Mesodermal cell (in vitro differentiated cells): ENCODE measurements at regions not wholly inside any gene's neighbourhood (a gene's known extent, or its start where the extent isn't known, plus 50 kb on each side); places are given as distances from the start of the nearest gene placed in this dataset.
"Not testable (repeated sequence)": the region's sequence is repeated elsewhere in the genome, so short reads cannot be mapped to it uniquely, and the experiment has no call there.

ENCODE experiments used
- H3K27ac ChIP-seq: 2 replicates; pipeline ENCODE4 v1.7.0; 2013; ENCODE audit warnings: mild to moderate bottlenecking, low read depth, low read length, moderate library complexity; ENCODE audit not compliant: severe bottlenecking
- H3K36me3 ChIP-seq: 2 replicates; pipeline ENCODE4 v1.7.1; 2013; ENCODE audit warnings: mild to moderate bottlenecking, low read length, moderate library complexity; ENCODE audit not compliant: control insufficient read depth, insufficient read depth
- H3K4me1 ChIP-seq: one replicate; pipeline ENCODE4 v1.7.1; 2013; ENCODE audit warnings: mild to moderate bottlenecking, low read length; ENCODE audit not compliant: insufficient read depth, control insufficient read depth, poor library complexity, severe bottlenecking
- H3K4me3 ChIP-seq: 2 replicates; pipeline ENCODE4 v1.7.0; 2013; ENCODE audit warnings: low read length, control low read depth, mild to moderate bottlenecking; ENCODE audit not compliant: insufficient read depth, poor library complexity, severe bottlenecking; ENCODE audit errors: extremely low read depth
- H3K9me3 ChIP-seq: 2 replicates; pipeline ENCODE4 v1.7.1; 2013; ENCODE audit warnings: mild to moderate bottlenecking, low read length, moderate library complexity; ENCODE audit not compliant: control insufficient read depth
- WGBS, 2 experiments: methylation state at CpG; one replicate each; pipeline ENCODE4 v1.1.5; 2013; ENCODE audit warnings: missing lambda C conversion rate in 2 of 2; ENCODE audit not compliant: insufficient coverage in 2 of 2; 5-methylcytosine and 5-hydroxymethylcytosine counted together

GRCh38 chr20:53806683-53807401 lies 213.2 kb upstream of the ZNF217 start:
- no peaks in the 10 kb centered on the region for H3K36me3 ChIP-seq
- whole genome bisulfite sequencing, 2 experiments: 84 to 95% methylated on average over 3 of the region's 6 CpGs
- no peak overlapping the region for H3K4me3 ChIP-seq
- H3K27ac ChIP-seq: no peak overlapping the region
- H3K9me3 ChIP-seq: no peaks in the 10 kb centered on the region
- H3K4me1 ChIP-seq: peaks cover under 1% of the 10 kb centered on the region

DNA sequence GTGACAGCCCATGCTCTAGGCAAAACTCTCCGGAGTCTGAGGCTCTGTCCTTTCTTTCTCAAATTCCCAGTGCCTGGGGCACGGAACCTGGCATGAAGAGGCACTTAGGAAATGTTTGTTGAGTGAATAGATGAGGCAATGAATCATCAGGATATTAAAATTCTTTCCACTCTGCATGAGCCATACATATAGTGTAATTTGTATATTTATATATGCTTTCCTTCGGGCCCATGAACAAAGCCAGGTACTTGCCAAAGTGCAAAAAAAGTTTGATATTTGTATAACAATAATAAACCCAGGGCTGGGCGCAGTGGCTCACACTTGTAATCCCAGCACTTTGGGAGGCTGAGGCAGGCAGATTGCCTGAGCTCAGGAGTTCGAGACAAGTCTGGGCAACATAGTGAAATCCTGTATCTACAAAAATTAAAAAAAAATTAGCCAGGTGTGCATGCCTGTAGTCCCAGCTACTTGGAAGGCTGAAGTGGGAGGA lies 212.3 kb upstream of the ZNF217 start:
- H3K9me3 ChIP-seq: no peaks in the 10 kb centered on the region
- H3K4me1 ChIP-seq: peaks cover 9% of the 10 kb centered on the region
- H3K27ac ChIP-seq: no peak overlapping the region
- 56 to 93% methylated on average over 1 to 2 of the region's 5 CpGs for WGBS, 2 experiments
- no peak overlapping the region for H3K4me3 ChIP-seq
- no peaks in the 10 kb centered on the region for H3K36me3 ChIP-seq

DNA sequence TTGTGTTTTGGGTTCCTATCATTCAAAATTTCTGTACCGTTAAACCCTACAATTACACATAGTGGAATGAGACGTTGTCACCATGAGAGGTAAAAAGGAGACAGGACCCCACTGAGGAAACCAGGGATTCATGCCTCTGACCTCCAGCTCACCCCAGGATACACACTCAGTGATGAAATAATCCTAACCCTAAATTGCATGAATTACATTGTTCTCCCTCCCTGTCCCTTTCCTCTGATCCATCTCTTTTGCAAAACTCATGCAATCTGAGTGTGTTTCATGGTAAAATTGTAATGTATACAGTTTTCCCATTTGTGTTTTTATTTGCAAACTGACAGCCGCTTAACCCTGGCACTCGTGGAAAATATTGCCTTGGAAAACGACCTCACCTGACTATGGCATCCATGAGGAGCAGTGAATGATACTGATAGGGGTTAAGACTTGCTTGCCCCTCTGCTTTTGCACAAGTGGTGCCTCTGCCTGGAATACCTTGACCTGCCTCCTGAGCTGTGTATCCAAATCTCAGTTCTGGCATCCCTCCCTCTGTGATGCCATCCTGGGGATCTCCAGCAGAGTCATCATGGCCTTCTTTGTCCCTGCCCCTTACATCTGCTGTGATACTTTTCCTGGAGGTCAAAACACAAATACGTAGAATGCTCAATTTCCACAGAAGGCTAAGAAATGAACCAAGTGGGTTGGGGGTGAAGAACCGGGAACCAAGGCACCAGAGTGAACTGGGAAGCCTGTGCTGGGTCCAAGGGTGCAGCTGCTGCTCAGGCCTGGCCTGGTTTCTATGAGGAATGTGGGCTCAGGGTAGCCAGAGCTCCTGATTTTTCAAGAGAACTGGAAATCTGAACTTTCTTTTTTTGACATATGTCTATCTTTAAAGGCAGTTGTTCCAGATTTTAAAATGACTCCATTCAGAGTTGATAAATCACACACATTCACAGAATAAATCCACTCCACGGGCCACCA lies 211.6 kb upstream of the ZNF217 start:
- peaks cover 13% of the 10 kb centered on the region for H3K4me1 ChIP-seq
- WGBS, 2 experiments: 88 to 95% methylated on average over 4 to 8 of the region's 8 CpGs
- H3K4me3 ChIP-seq: no peak overlapping the region
- H3K9me3 ChIP-seq: no peaks in the 10 kb centered on the region
- no peaks in the 10 kb centered on the region for H3K36me3 ChIP-seq
- no peak overlapping the region for H3K27ac ChIP-seq

- H3K27ac ChIP-seq, H3K4me3 ChIP-seq, H3K9me3 ChIP-seq, H3K36me3 ChIP-seq: not testable (repeated sequence)
- WGBS, 2 experiments: 84 to 90% methylated on average over 4 to 6 of the region's 7 CpGs
- H3K4me1 ChIP-seq: peaks cover 13% of the 10 kb centered on the region
These were observed 210.7 kb upstream of the ZNF217 start for GRCh38 chr20:53804308-53804707.

DNA sequence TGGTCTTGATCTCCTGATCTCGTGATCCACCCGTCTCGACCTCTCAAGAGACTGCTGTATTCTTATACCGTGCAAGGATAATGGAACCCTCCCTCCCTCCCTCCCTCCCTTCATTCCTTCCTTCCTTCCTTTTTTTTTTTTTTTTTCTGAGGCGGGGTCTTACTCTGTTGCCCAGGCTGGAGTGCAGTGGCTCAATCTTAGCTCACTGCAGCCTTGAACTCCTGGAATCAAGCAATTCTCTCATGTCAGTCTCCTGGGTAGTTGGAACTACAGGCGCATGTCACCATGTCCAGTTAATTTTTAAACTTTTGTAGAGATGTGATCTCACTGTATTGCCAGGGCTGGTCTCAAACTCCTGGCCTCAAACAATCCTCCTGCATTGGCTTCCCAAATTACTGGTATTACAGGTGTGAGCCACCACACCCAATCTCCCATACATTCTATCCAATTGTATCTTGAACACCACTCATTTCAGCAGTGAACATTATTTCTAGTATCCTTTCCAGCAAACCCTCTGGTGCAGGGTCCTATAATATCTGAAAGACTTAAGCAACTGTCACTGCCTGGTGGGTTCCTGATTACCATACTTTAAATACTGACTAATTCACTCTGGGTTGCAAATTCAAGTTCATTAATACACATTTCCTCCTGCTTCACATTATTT lies 210.0 kb upstream of the ZNF217 start:
- Histone ChIP-seq H3K36me3 (no peaks in the 10 kb centered on the region), H3K4me1 (peaks cover 13% of the 10 kb centered on the region), H3K9me3 (no peaks in the 10 kb centered on the region), H3K27ac (no peak overlapping the region), H3K4me3 (no peak overlapping the region)
- WGBS, 2 experiments: 92 to 97% methylated on average over 5 to 6 of the region's 6 CpGs

GRCh38 chr20:53801609-53802370 lies 208.2 kb upstream of the ZNF217 start:
- WGBS, 2 experiments: 90 to 95% methylated on average over 12 to 17 of the region's 17 CpGs
- no peak overlapping the region for H3K4me3 ChIP-seq
- no peaks in the 10 kb centered on the region for H3K36me3 ChIP-seq
- H3K9me3 ChIP-seq: no peaks in the 10 kb centered on the region
- H3K4me1 ChIP-seq: peaks cover 13% of the 10 kb centered on the region
- no peak overlapping the region for H3K27ac ChIP-seq

GRCh38 chr20:53800883-53801604 lies 207.4 kb upstream of the ZNF217 start:
- Histone ChIP-seq H3K9me3 (no peaks in the 10 kb centered on the region), H3K27ac (peak overlapping the region; percentile 36), H3K36me3 (no peaks in the 10 kb centered on the region), H3K4me3 (no peak overlapping the region), H3K4me1 (peaks cover 13% of the 10 kb centered on the region)
- 76 to 83% methylated on average over 11 of the region's 13 CpGs for WGBS, 2 experiments

DNA sequence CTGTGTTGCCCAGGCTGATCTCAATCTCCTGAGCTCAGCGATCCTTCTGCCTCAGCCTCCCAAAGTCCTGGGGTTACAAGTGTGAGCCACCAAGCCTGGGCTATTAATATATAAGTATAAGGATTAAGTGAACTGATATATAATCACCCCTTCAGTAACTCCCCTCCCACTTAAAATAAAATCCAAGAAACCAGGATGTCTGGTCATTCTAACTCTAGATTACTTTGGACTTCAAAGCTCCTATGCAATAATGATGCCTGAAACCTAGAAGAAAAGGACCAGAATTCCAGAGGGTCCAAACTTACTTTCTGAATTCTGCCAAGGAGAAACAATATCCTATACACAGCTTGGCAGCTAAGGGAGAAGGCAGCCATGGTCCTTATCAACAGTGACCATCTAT lies 206.8 kb upstream of the ZNF217 start:
- Histone ChIP-seq H3K4me1 (peaks cover 13% of the 10 kb centered on the region), H3K4me3 (no peak overlapping the region), H3K9me3 (no peaks in the 10 kb centered on the region), H3K36me3 (no peaks in the 10 kb centered on the region), H3K27ac (no peak overlapping the region)
- WGBS, 2 experiments: no CpG with 5 or more reads among the region's 1 CpG

GRCh38 chr20:53797085-53797484 lies 203.4 kb upstream of the ZNF217 start:
- H3K4me1 ChIP-seq: peaks cover 21% of the 10 kb centered on the region
- 80 to 96% methylated on average over 1 to 4 of the region's 4 CpGs for WGBS, 2 experiments
- no peaks in the 10 kb centered on the region for H3K9me3 ChIP-seq
- H3K36me3 ChIP-seq: no peaks in the 10 kb centered on the region
- no peak overlapping the region for H3K27ac ChIP-seq
- no peak overlapping the region for H3K4me3 ChIP-seq
